C4-2B (cell line): ENCODE measurements at regions not wholly inside any gene's neighbourhood (a gene's known extent, or its start where the extent isn't known, plus 50 kb on each side); places are given as distances from the start of the nearest gene placed in this dataset.

Source experiments
- ZFX ChIP-seq: fragments of 450-650 bp; IDR thresholded peaks from 2 replicates; pipeline ENCODE4 v1.6.1; 2017
- TF ChIP-seq, protein P1 (sequence below): fragments of 450-650 bp; conservative IDR thresholded peaks from 2 replicates; pipeline ENCODE4 v1.5.1; 2017; ENCODE audit warnings: mild to moderate bottlenecking

DNA sequence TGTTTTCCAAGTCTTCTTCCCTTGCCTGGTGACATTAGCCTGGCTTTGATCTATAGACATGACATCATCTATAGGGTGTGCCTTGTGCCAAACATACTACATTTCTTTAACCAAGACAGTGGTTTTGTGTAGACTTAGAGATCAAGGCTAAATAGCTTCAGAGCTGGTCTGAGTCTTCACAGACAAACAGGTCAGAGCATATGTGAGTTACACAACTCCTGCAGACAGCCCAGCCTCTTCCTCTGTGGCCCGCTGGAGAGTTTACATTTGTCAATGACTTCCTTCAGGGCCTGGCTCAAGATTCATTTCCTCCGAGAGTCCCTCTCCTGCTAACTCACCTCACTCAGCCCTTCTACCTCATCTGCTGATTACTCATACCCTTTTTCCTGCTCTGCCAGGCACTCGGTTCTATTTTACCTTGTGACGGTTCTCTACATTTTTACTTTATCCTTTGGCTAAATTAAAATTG, 73.1 kb upstream of the TANC2 start:
- TF ChIP-seq, protein P1, sequence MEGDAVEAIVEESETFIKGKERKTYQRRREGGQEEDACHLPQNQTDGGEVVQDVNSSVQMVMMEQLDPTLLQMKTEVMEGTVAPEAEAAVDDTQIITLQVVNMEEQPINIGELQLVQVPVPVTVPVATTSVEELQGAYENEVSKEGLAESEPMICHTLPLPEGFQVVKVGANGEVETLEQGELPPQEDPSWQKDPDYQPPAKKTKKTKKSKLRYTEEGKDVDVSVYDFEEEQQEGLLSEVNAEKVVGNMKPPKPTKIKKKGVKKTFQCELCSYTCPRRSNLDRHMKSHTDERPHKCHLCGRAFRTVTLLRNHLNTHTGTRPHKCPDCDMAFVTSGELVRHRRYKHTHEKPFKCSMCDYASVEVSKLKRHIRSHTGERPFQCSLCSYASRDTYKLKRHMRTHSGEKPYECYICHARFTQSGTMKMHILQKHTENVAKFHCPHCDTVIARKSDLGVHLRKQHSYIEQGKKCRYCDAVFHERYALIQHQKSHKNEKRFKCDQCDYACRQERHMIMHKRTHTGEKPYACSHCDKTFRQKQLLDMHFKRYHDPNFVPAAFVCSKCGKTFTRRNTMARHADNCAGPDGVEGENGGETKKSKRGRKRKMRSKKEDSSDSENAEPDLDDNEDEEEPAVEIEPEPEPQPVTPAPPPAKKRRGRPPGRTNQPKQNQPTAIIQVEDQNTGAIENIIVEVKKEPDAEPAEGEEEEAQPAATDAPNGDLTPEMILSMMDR: no peak
- no peak for TF ChIP-seq ZFX
